Uterus (tissue), 2 donors: ENCODE measurements at regions not wholly inside any gene's neighbourhood (a gene's known extent, or its start where the extent isn't known, plus 50 kb on each side); places are given as distances from the start of the nearest gene placed in this dataset.

Experiments
- POLR2A ChIP-seq, 2 donors: fragments of 450-650 bp; IDR thresholded peaks; one replicate each; pipeline ENCODE4 v1.6.1; 2016; ENCODE audit warnings: antibody characterized with exemption in 2 of 2, mild to moderate bottlenecking in 1 of 2, moderate library complexity in 1 of 2
- TF ChIP-seq, protein P1 (sequence below), 4 experiments: fragments of 200-600 bp in 2 of 4; fragments of 450-650 bp in 2 of 4; sonication (generic) in 2 of 4; IDR thresholded peaks; one replicate each; pipeline ENCODE4 v1.5.1; 2016 to 2019; ENCODE audit warnings: antibody characterized with exemption in 4 of 4, mild to moderate bottlenecking in 2 of 4, moderate library complexity in 1 of 4

GRCh38 chr18:55744206-55744605, 156.2 kb upstream of the TCF4 start:
- TF ChIP-seq, protein P1, sequence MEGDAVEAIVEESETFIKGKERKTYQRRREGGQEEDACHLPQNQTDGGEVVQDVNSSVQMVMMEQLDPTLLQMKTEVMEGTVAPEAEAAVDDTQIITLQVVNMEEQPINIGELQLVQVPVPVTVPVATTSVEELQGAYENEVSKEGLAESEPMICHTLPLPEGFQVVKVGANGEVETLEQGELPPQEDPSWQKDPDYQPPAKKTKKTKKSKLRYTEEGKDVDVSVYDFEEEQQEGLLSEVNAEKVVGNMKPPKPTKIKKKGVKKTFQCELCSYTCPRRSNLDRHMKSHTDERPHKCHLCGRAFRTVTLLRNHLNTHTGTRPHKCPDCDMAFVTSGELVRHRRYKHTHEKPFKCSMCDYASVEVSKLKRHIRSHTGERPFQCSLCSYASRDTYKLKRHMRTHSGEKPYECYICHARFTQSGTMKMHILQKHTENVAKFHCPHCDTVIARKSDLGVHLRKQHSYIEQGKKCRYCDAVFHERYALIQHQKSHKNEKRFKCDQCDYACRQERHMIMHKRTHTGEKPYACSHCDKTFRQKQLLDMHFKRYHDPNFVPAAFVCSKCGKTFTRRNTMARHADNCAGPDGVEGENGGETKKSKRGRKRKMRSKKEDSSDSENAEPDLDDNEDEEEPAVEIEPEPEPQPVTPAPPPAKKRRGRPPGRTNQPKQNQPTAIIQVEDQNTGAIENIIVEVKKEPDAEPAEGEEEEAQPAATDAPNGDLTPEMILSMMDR (IDR thresholded peaks at IDR 0.05): no peak
- TF ChIP-seq POLR2A (IDR thresholded peaks at IDR 0.05): no peak
